ENCODE measurements at regions not wholly inside any gene's neighbourhood (a gene's known extent, or its start where the extent isn't known, plus 50 kb on each side); places are given as distances from the start of the nearest gene placed in this dataset.

DNA sequence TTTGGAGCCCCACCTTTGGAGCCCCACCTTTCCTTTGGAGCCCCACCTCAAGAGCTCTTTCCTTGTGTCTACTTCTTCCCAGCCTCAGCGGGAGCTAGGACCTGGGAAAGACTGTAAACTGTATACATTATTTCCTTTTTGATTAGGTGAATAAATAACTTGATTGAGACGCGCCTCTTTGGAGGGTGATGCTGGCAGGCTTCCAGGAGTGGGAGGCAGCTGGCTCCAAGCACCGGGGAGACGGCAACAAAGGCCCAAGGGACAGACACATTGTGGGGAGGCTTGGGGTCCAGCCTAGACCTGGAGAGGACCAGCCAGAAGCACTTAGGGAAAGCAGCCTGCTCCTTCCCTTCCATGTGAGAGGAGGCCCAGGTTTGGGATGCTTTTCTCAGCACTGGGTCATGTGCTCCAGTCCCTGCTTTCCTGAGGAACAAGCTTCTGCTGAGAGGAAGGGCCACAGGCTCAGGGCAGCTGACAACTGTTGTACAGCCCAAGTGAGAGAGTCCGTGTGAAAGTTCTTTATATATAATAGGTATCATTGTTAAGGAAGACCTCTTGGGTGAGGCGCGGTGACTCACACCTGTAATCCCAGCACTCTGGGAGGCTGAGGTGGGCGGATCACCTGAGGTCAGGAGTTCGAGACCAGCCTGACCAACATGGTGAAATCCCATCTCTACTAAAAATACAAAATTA is 297.2 kb upstream of the SLC14A2 start:
- TF ChIP-seq CTCF (conservative IDR thresholded peaks at IDR 0.05; ENCODE audit: low read depth), result no peak
- H3K27ac ChIP-seq, result no peak overlapping the region
- DNase-seq (ENCODE audit: low spot score), result no peak
- ChIA-PET CTCF (no interaction called here), POLR2A (ENCODE audit: low non-redundant PET) (no interaction called here)

- no peak for TF ChIP-seq CTCF (conservative IDR thresholded peaks at IDR 0.05; ENCODE audit: low read depth)
- H3K27ac ChIP-seq, result no peak overlapping the region
- ChIA-PET CTCF (interaction anchor here (0.6 kb wide), 1 partner anchor 196 kb away, joined by 4 read pairs; no protein-coding TSS in a partner anchor), POLR2A (ENCODE audit: low non-redundant PET) (no interaction called here)
- DNase-seq (ENCODE audit: low spot score), result no peak
Observed at GRCh38 chr18:45320724-45321123, 294.6 kb upstream of the SLC14A2 start.

GRCh38 chr18:45321520-45321919 is 293.8 kb upstream of the SLC14A2 start:
- peak overlapping the region; percentile 55 for H3K27ac ChIP-seq
- TF ChIP-seq CTCF (conservative IDR thresholded peaks at IDR 0.05; ENCODE audit: low read depth), result no peak
- CTCF ChIA-PET, result no interaction called here

DNA sequence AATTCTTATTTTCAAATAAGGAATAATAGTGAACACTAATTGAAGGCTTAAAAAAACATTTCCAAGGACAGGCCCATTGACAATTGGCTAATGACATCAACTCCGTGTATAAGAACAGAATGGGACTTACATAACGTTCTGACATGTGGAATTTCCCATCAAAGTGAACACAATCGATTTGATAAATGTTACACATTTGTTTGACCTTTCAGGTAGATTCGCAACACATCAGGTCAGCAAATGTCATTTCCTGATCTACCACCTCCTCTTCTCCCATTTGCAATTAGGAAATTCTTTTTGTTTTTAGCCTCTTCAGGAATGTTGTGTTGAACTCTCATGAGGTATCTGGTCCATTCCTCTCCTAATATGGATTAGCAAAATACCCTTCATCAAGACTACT is 292.9 kb upstream of the SLC14A2 start:
- CTCF ChIA-PET, result no interaction called here
- no peak overlapping the region for H3K27ac ChIP-seq
- no peak for TF ChIP-seq CTCF (conservative IDR thresholded peaks at IDR 0.05; ENCODE audit: low read depth)
- DNase-seq (ENCODE audit: low spot score), result no peak
- POLR2A ChIA-PET (ENCODE audit: low non-redundant PET), result no interaction called here

More at GRCh38 chr18:45321520-45321919, 293.8 kb upstream of the SLC14A2 start:
- DNase-seq (ENCODE audit: low spot score), result no peak
- POLR2A ChIA-PET (ENCODE audit: low non-redundant PET), result no interaction called here

DNA sequence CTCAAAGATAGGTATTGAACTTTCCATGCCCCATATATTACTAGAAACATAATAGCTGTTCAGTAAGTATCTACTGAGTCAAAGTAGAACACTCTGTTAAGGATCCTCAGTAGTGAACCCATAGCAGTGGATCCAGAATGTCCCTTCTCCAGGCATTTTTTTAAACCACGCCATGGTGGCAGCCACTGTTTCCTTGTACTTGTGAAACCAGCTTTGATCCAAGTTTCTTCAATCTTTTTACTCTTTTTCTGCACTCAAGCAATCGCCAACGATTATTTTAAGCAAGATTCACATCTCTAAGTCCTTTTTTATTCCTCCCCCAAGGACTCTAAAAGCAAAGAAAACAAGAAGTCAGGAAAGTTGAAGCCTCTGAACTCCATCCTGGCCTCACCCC is 291.2 kb upstream of the SLC14A2 start:
- TF ChIP-seq CTCF (conservative IDR thresholded peaks at IDR 0.05; ENCODE audit: low read depth), result no peak
- POLR2A ChIA-PET (ENCODE audit: low non-redundant PET), result no interaction called here
- peak overlapping the region; percentile 79 for H3K27ac ChIP-seq
- DNase-seq (ENCODE audit: low spot score), result no peak
- CTCF ChIA-PET, result interaction anchor here (0.6 kb wide), 1 partner anchor 232 kb away, joined by 3 read pairs; no protein-coding TSS in a partner anchor

DNA sequence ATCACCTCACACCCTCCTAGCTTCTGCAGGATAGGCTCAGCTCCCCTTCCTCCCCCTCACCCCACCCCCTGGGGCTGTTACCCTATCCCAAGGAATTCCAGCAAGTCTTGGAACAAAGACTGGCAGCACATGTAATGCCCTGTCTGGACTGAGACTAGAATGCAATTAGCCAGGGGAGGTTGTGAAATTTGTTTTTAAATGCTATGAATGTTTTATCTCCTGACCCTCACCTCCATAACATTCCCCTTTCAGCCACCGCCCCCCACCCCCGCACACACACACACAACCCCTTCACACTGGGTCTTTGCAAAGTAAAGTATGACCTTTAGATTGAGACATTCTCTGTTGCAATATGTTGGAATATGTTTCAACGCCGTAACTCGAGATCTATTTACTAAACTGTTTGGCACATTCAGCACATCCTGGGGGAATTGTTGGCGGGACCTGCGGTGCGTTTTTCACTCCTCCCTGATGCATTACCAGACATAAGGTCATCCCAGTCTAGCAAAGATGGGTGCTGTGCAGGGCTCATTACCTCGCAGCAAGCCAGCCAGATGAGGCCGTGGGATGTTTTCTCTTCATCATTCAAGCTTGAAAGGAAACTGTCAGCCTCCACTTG is 290.7 kb upstream of the SLC14A2 start:
- TF ChIP-seq CTCF (conservative IDR thresholded peaks at IDR 0.05; ENCODE audit: low read depth), result no peak
- H3K27ac ChIP-seq, result peak overlapping the region; percentile 79
- POLR2A ChIA-PET (ENCODE audit: low non-redundant PET), result no interaction called here
- CTCF ChIA-PET, result interaction anchor here (0.5 kb wide), 1 partner anchor 539 kb away, joined by 4 read pairs; no protein-coding TSS in a partner anchor
- DNase-seq (ENCODE audit: low spot score), result peak; percentile 22
